Nephron progenitor cell (in vitro differentiated cells): ENCODE measurements at regions not wholly inside any gene's neighbourhood (a gene's known extent, or its start where the extent isn't known, plus 50 kb on each side); places are given as distances from the start of the nearest gene placed in this dataset.

Experiments used
- DNase-seq: peaks from one replicate; pipeline ENCODE4 v3.0.0; 2021
- H3K27ac Mint-ChIP-seq: 2 replicates; pipeline ENCODE4 v1.8.0; 2021; ENCODE audit warnings: mild to moderate bottlenecking, moderate library complexity, mixed read lengths
- H3K27me3 Mint-ChIP-seq: 2 replicates; pipeline ENCODE4 v1.8.0; 2021; ENCODE audit warnings: mild to moderate bottlenecking, low read depth, mixed read lengths; ENCODE audit not compliant: poor library complexity
- H3K36me3 Mint-ChIP-seq: 2 replicates; pipeline ENCODE4 v1.8.0; 2021; ENCODE audit warnings: low read depth, mixed read lengths
- H3K4me1 Mint-ChIP-seq: 2 replicates; pipeline ENCODE4 v1.8.0; 2021; ENCODE audit warnings: mixed read lengths
- H3K4me3 Mint-ChIP-seq: 2 replicates; pipeline ENCODE4 v1.8.0; 2021; ENCODE audit warnings: mild to moderate bottlenecking, moderate library complexity, mixed read lengths
- H3K9me3 Mint-ChIP-seq: 2 replicates; pipeline ENCODE4 v1.8.0; 2021; ENCODE audit warnings: mild to moderate bottlenecking, moderate library complexity, mixed read lengths
- TF ChIP-seq, protein P1 (sequence below): fragments of 200-600 bp; sonication (generic); IDR thresholded peaks from 2 replicates; pipeline ENCODE4 v1.5.0; 2021; ENCODE audit warnings: antibody characterized with exemption

GRCh38 chr11:69983897-69984438, 94.1 kb upstream of the ANO1 start:
- Mint-ChIP-seq H3K4me1 (peaks cover 43% of the 10 kb centered on the region), H3K27ac (no peak overlapping the region), H3K4me3 (peak overlapping the region; percentile 64), H3K27me3 (peaks cover 95% of the 10 kb centered on the region), H3K9me3 (no peaks in the 10 kb centered on the region), H3K36me3 (no peaks in the 10 kb centered on the region)
- no peak for DNase-seq
- TF ChIP-seq, protein P1, sequence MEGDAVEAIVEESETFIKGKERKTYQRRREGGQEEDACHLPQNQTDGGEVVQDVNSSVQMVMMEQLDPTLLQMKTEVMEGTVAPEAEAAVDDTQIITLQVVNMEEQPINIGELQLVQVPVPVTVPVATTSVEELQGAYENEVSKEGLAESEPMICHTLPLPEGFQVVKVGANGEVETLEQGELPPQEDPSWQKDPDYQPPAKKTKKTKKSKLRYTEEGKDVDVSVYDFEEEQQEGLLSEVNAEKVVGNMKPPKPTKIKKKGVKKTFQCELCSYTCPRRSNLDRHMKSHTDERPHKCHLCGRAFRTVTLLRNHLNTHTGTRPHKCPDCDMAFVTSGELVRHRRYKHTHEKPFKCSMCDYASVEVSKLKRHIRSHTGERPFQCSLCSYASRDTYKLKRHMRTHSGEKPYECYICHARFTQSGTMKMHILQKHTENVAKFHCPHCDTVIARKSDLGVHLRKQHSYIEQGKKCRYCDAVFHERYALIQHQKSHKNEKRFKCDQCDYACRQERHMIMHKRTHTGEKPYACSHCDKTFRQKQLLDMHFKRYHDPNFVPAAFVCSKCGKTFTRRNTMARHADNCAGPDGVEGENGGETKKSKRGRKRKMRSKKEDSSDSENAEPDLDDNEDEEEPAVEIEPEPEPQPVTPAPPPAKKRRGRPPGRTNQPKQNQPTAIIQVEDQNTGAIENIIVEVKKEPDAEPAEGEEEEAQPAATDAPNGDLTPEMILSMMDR, result no peak

GRCh38 chr11:69984457-69985261, 93.5 kb upstream of the ANO1 start:
- Mint-ChIP-seq H3K4me1 (peaks cover 39% of the 10 kb centered on the region), H3K27ac (no peak overlapping the region), H3K9me3 (no peaks in the 10 kb centered on the region), H3K36me3 (no peaks in the 10 kb centered on the region), H3K27me3 (peaks cover 95% of the 10 kb centered on the region), H3K4me3 (peak overlapping the region; percentile 64)
- peak; percentile 44 for DNase-seq
- TF ChIP-seq, protein P1, result no peak

DNA sequence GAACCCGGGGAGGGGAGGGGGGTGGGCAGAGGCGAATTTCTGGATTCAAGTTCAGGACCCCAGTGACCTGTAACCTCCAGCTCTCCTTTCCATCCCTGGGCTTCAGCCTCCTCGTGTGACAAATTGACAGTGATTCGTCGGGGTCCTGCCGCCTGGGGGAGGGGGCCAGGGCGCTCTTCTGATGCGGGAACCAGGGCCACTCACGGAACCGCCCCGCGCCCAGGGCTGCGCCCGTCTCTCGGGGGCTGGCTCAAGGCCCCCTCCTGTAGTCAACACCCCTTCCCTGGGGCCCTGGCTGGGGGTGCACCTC, 92.8 kb upstream of the ANO1 start:
- H3K27me3 Mint-ChIP-seq, result peaks cover 95% of the 10 kb centered on the region

DNA sequence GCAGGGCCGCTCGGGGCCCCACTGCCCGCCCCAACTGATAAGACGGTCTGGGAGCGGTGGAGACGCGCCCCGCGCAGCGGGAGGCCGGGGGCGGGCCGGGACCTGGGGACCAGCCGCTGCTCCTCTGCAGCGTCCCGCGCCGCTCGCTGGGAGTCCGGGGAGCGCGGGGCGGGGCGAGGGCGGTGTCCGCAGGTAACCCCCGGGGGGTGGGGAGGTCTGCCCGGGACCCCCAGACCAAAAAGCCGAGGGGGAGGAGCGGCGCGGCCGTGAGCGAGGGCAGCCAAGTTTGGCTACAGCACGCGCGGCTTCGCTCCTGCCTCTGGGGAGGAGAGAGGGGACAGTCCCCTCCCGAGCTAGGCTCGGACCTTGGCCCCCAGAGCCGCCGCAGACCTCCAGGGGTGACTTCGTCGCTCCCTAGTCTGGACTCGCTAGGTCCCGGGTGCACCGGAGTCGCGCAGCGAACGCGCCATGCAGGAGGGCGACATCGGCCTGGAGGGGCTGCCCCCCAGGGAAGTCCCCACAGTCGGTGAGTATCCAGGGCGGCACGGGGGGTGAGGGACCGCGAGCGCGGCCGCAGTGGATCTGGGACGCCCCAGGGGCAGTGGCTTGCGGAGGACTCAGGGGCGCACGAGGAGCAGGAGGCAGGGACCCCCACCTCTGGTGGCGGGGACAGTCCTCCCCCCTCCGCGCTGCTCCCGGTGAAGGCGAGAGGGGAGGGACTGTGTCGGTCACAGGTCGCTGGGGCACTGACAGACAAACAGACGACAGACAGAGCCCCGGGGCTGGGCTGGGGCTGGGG, 92.3 kb upstream of the ANO1 start:
- TF ChIP-seq, protein P1, result no peak
- Mint-ChIP-seq H3K27ac (no peak overlapping the region), H3K36me3 (no peaks in the 10 kb centered on the region), H3K4me3 (peak overlapping the region; percentile 50), H3K4me1 (peaks cover 34% of the 10 kb centered on the region), H3K9me3 (no peaks in the 10 kb centered on the region), H3K27me3 (peaks cover 95% of the 10 kb centered on the region)
- peak; percentile 55 for DNase-seq

More for the DNA sequence above, 92.8 kb upstream of the ANO1 start:
- Mint-ChIP-seq H3K4me1 (peaks cover 34% of the 10 kb centered on the region), H3K9me3 (no peaks in the 10 kb centered on the region), H3K36me3 (no peaks in the 10 kb centered on the region), H3K4me3 (peak overlapping the region; percentile 64), H3K27ac (no peak overlapping the region)
- no peak for DNase-seq
- TF ChIP-seq, protein P1, result no peak

- H3K4me3 Mint-ChIP-seq, result peak overlapping the region; percentile 62
Observed at GRCh38 chr11:69986440-69986787, 91.7 kb upstream of the ANO1 start.

More at GRCh38 chr11:69986440-69986787, 91.7 kb upstream of the ANO1 start:
- H3K9me3 Mint-ChIP-seq, result no peaks in the 10 kb centered on the region
- TF ChIP-seq, protein P1, result no peak
- H3K27ac Mint-ChIP-seq, result no peak overlapping the region
- peaks cover 97% of the 10 kb centered on the region for H3K27me3 Mint-ChIP-seq
- H3K36me3 Mint-ChIP-seq, result no peaks in the 10 kb centered on the region
- no peak for DNase-seq
- peaks cover 34% of the 10 kb centered on the region for H3K4me1 Mint-ChIP-seq
